Neural cell (in vitro differentiated cells): ENCODE measurements at regions not wholly inside any gene's neighbourhood (a gene's known extent, or its start where the extent isn't known, plus 50 kb on each side); places are given as distances from the start of the nearest gene placed in this dataset.

Experiments
- EP300 ChIP-seq: fragments of 450-650 bp; conservative IDR thresholded peaks from 2 replicates; pipeline ENCODE4 v1.6.1; 2014; ENCODE audit warnings: antibody characterized with exemption, mild to moderate bottlenecking, moderate library complexity; ENCODE audit not compliant: poor library complexity, severe bottlenecking
- TF ChIP-seq, protein P1 (sequence below): fragments of 450-650 bp; IDR thresholded peaks from 2 replicates; pipeline ENCODE4 v1.5.1; 2014; ENCODE audit warnings: antibody characterized with exemption, mild to moderate bottlenecking, moderate library complexity; ENCODE audit not compliant: poor library complexity, severe bottlenecking
- TF ChIP-seq, protein P2 (sequence below): IDR thresholded peaks from 2 replicates; pipeline ENCODE4 v1.6.1; 2012; ENCODE audit warnings: borderline replicate concordance

DNA sequence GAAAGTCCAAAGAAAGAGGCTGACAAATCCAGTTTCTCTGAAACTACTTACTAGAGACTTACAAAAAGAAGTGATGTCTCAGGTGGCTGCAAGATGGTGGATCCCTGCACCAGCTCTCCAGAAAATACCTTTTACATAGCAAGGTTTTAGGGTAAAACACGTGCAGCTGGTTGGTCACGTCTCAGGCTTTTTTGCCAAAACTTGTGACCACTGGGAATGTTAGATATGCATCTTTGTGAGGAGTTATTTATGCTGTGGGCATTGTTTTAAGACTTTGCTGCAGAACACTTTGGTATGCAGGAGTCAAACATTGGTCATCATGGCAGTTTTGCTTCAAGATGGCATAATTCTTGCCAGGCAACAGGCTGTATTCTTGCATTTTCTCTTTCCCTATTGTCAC, 1352.8 kb downstream of the REEP3 start:
- TF ChIP-seq, protein P1, sequence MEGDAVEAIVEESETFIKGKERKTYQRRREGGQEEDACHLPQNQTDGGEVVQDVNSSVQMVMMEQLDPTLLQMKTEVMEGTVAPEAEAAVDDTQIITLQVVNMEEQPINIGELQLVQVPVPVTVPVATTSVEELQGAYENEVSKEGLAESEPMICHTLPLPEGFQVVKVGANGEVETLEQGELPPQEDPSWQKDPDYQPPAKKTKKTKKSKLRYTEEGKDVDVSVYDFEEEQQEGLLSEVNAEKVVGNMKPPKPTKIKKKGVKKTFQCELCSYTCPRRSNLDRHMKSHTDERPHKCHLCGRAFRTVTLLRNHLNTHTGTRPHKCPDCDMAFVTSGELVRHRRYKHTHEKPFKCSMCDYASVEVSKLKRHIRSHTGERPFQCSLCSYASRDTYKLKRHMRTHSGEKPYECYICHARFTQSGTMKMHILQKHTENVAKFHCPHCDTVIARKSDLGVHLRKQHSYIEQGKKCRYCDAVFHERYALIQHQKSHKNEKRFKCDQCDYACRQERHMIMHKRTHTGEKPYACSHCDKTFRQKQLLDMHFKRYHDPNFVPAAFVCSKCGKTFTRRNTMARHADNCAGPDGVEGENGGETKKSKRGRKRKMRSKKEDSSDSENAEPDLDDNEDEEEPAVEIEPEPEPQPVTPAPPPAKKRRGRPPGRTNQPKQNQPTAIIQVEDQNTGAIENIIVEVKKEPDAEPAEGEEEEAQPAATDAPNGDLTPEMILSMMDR, result no peak
- TF ChIP-seq, protein P2, sequence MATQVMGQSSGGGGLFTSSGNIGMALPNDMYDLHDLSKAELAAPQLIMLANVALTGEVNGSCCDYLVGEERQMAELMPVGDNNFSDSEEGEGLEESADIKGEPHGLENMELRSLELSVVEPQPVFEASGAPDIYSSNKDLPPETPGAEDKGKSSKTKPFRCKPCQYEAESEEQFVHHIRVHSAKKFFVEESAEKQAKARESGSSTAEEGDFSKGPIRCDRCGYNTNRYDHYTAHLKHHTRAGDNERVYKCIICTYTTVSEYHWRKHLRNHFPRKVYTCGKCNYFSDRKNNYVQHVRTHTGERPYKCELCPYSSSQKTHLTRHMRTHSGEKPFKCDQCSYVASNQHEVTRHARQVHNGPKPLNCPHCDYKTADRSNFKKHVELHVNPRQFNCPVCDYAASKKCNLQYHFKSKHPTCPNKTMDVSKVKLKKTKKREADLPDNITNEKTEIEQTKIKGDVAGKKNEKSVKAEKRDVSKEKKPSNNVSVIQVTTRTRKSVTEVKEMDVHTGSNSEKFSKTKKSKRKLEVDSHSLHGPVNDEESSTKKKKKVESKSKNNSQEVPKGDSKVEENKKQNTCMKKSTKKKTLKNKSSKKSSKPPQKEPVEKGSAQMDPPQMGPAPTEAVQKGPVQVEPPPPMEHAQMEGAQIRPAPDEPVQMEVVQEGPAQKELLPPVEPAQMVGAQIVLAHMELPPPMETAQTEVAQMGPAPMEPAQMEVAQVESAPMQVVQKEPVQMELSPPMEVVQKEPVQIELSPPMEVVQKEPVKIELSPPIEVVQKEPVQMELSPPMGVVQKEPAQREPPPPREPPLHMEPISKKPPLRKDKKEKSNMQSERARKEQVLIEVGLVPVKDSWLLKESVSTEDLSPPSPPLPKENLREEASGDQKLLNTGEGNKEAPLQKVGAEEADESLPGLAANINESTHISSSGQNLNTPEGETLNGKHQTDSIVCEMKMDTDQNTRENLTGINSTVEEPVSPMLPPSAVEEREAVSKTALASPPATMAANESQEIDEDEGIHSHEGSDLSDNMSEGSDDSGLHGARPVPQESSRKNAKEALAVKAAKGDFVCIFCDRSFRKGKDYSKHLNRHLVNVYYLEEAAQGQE, result no peak
- TF ChIP-seq EP300, result no peak
